ENCODE measurements at regions not wholly inside any gene's neighbourhood (a gene's known extent, or its start where the extent isn't known, plus 50 kb on each side); places are given as distances from the start of the nearest gene placed in this dataset.

DNA sequence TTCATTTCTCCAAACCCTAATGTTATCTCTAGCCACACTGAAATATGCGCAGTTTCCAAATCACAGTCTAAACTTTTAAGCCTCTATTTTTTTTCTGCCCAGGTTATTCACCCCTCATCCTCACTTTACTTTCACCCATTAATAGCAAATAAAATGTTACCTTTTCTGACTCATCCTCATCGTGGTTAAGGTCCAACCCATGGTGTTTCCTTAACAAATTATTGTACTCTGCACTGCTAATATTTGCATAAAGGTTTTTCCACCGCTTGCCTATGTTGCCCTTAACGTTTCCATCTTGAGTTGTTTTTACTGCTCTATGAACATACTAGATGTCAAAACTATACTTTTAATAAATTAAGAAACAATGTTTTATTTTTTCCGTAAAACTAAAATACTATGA is 780.9 kb upstream of the KLHL1 start:
- no peak overlapping the region for H3K4me3 ChIP-seq (ENCODE audit: low read depth, low read length)
- TF ChIP-seq MYC (IDR thresholded peaks at IDR 0.05; ENCODE audit: low read depth, low read length), result no peak
- TF ChIP-seq, protein P1, sequence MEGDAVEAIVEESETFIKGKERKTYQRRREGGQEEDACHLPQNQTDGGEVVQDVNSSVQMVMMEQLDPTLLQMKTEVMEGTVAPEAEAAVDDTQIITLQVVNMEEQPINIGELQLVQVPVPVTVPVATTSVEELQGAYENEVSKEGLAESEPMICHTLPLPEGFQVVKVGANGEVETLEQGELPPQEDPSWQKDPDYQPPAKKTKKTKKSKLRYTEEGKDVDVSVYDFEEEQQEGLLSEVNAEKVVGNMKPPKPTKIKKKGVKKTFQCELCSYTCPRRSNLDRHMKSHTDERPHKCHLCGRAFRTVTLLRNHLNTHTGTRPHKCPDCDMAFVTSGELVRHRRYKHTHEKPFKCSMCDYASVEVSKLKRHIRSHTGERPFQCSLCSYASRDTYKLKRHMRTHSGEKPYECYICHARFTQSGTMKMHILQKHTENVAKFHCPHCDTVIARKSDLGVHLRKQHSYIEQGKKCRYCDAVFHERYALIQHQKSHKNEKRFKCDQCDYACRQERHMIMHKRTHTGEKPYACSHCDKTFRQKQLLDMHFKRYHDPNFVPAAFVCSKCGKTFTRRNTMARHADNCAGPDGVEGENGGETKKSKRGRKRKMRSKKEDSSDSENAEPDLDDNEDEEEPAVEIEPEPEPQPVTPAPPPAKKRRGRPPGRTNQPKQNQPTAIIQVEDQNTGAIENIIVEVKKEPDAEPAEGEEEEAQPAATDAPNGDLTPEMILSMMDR (IDR thresholded peaks at IDR 0.05; ENCODE audit: low read depth, low read length), result no peak
- no peak for TF ChIP-seq POLR2A (IDR thresholded peaks at IDR 0.05; ENCODE audit: extremely low read depth, insufficient read length)
- DNase-seq (ENCODE audit: low read depth), result no peak

DNA sequence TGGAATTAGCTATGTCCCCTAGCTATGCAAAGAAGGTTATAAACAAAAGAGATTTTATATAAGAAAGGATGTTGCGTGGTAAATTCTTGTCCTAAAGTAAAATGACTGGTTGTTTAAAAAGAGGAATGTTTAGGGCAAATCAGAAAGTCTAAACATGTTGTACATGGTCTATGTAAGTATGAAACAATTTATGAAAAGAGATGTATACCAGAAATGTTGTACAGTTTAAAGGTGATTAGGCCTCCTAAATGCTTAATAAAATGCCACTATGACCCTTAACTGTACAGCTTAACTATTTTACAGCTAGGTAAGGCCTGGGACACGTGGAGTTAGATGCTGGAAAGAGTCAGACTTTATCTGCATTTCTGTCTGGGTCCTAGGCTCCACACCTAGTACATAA is 775.9 kb upstream of the KLHL1 start:
- TF ChIP-seq POLR2A (IDR thresholded peaks at IDR 0.05; ENCODE audit: extremely low read depth, insufficient read length) (no peak), MYC (IDR thresholded peaks at IDR 0.05; ENCODE audit: low read depth, low read length) (no peak)
- TF ChIP-seq, protein P1 (IDR thresholded peaks at IDR 0.05; ENCODE audit: low read depth, low read length), result no peak
- TF ChIP-seq, protein P2, sequence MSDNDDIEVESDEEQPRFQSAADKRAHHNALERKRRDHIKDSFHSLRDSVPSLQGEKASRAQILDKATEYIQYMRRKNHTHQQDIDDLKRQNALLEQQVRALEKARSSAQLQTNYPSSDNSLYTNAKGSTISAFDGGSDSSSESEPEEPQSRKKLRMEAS (IDR thresholded peaks at IDR 0.05; ENCODE audit: low read depth, low read length), result no peak
- DNase-seq (ENCODE audit: low read depth), result no peak
- H3K4me3 ChIP-seq (ENCODE audit: low read depth, low read length), result no peak overlapping the region

DNA sequence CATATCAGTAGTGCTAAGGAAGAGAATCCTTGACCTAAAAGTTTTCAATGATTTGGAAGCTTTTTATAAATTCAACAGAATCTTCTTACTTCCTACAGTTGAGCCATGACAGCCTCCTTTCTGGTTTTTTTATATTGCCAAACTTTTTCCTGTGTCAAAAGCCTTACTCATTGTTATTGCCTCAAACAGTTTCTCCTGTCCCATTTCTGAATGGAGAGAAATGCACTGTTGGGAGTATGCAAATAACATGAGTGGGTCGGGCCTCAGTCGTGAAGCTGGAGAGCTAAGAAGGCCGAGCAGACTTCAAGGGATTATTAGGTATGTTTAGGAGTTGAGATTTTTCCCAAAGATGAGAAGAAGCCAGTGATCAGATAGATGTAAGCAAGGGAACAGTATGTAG is 766.4 kb upstream of the KLHL1 start:
- DNase-seq (ENCODE audit: low read depth), result peak; percentile 69
- H3K4me3 ChIP-seq (ENCODE audit: low read depth, low read length), result no peak overlapping the region
- TF ChIP-seq MYC (IDR thresholded peaks at IDR 0.05; ENCODE audit: low read depth, low read length) (no peak; the same call in 1 of the 2 replicates), POLR2A (IDR thresholded peaks at IDR 0.05; ENCODE audit: extremely low read depth, insufficient read length) (no peak)
- TF ChIP-seq, protein P2 (IDR thresholded peaks at IDR 0.05; ENCODE audit: low read depth, low read length), result no peak
- TF ChIP-seq, protein P1 (IDR thresholded peaks at IDR 0.05; ENCODE audit: low read depth, low read length), result no peak

DNA sequence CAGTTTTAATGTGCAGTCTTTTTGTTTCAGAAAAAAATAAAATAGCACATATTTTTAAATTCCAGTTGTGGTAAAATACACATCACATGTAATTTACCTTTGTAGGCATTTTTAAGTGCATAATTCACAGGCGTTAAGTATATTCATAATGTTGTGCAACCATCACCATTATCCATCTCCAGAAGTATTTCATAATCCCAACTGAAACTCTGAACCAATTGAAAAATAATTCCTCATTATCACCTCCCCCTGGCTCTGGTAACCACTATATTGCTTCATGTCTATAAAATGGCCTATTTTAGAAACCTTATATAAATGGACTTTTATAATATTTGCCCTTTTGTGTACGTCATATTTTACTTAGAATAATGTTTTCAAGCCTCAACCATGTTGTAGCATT is 756.5 kb upstream of the KLHL1 start:
- TF ChIP-seq MYC (IDR thresholded peaks at IDR 0.05; ENCODE audit: low read depth, low read length) (no peak), POLR2A (IDR thresholded peaks at IDR 0.05; ENCODE audit: extremely low read depth, insufficient read length) (no peak)
- TF ChIP-seq, protein P2 (IDR thresholded peaks at IDR 0.05; ENCODE audit: low read depth, low read length), result no peak
- TF ChIP-seq, protein P1 (IDR thresholded peaks at IDR 0.05; ENCODE audit: low read depth, low read length), result no peak
- no peak overlapping the region for H3K4me3 ChIP-seq (ENCODE audit: low read depth, low read length)
- peak; percentile 69 for DNase-seq (ENCODE audit: low read depth)

DNA sequence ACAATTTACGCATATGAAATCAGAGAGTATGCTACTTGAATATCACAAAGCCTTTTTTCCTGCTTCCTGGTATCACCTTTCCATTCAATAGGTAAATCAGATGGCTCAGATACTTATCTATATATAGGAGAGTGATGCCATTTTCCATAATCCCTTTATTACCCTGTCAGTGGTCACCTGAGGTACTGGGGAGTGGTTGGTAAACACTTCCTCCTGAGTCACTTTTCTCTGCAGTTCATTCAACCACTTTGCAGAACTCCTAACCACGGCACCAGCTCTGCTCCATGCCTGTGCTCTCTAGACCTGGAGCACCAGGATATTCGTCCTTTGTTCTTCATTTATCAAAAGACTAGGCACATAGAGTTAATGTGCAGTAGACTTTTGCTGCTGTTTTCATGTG is 748.5 kb upstream of the KLHL1 start:
- DNase-seq (ENCODE audit: low read depth), result peak; percentile 31
- TF ChIP-seq MYC (IDR thresholded peaks at IDR 0.05; ENCODE audit: low read depth, low read length) (no peak), POLR2A (IDR thresholded peaks at IDR 0.05; ENCODE audit: extremely low read depth, insufficient read length) (no peak)
- TF ChIP-seq, protein P2 (IDR thresholded peaks at IDR 0.05; ENCODE audit: low read depth, low read length), result no peak
- TF ChIP-seq, protein P1 (IDR thresholded peaks at IDR 0.05; ENCODE audit: low read depth, low read length), result no peak
- no peak overlapping the region for H3K4me3 ChIP-seq (ENCODE audit: low read depth, low read length)

DNA sequence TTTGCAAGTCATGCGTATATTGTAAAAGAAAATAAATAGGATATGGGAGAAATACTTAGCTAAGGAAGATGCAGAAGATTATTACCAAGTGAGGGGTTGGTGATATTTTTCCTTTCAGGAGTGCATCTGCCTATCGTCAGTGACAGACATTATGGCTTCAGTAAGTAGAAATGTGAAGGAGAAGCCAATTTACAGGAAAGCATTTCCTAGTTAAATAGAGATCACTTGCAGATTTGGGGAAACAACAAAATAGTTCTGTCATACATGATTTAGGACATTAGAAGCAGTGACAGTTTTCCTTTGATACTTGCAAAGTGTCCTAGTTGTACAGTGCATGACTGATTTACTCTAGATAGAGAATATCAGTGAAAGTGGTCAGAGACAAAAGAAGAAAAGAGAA is 747.8 kb upstream of the KLHL1 start:
- no peak overlapping the region for H3K4me3 ChIP-seq (ENCODE audit: low read depth, low read length)
- TF ChIP-seq POLR2A (IDR thresholded peaks at IDR 0.05; ENCODE audit: extremely low read depth, insufficient read length), result no peak
- TF ChIP-seq MYC (IDR thresholded peaks at IDR 0.05; ENCODE audit: low read depth, low read length), result no peak
- no peak for DNase-seq (ENCODE audit: low read depth)

Data from NB4 (cell line).